Glutamatergic neuron (in vitro differentiated cells): ENCODE measurements at regions not wholly inside any gene's neighbourhood (a gene's known extent, or its start where the extent isn't known, plus 50 kb on each side); places are given as distances from the start of the nearest gene placed in this dataset.

Experiments
- DNase-seq: peaks from one replicate; pipeline ENCODE4 v3.0.0; 2022
- H3K27ac Mint-ChIP-seq: one replicate; pipeline ENCODE4 v1.8.0; 2020; ENCODE audit warnings: mild to moderate bottlenecking, mixed read lengths, inconsistent platforms; ENCODE audit not compliant: unreplicated experiment
- H3K27me3 Mint-ChIP-seq: one replicate; pipeline ENCODE4 v1.8.0; 2020; ENCODE audit warnings: mild to moderate bottlenecking, moderate library complexity, mixed read lengths, inconsistent platforms; ENCODE audit not compliant: unreplicated experiment
- H3K36me3 Mint-ChIP-seq: one replicate; pipeline ENCODE4 v1.8.0; 2020; ENCODE audit warnings: mild to moderate bottlenecking, mixed read lengths, inconsistent platforms; ENCODE audit not compliant: unreplicated experiment
- H3K4me1 Mint-ChIP-seq: one replicate; pipeline ENCODE4 v1.8.0; 2020; ENCODE audit warnings: mild to moderate bottlenecking, low read depth, mixed read lengths, inconsistent platforms; ENCODE audit not compliant: unreplicated experiment
- H3K4me3 Mint-ChIP-seq: one replicate; pipeline ENCODE4 v1.8.0; 2020; ENCODE audit warnings: mild to moderate bottlenecking, mixed read lengths, inconsistent platforms; ENCODE audit not compliant: unreplicated experiment
- H3K9me3 Mint-ChIP-seq: one replicate; pipeline ENCODE4 v1.8.0; 2020; ENCODE audit warnings: mild to moderate bottlenecking, moderate library complexity, mixed read lengths, inconsistent platforms; ENCODE audit not compliant: unreplicated experiment
- CTCF ChIP-seq: fragments of 200-600 bp; sonication (generic); IDR thresholded peaks from one replicate; pipeline ENCODE4 v1.5.0; 2021; ENCODE audit not compliant: partially characterized antibody, unreplicated experiment

- no peaks in the 10 kb centered on the region for H3K4me1 Mint-ChIP-seq
- H3K27ac Mint-ChIP-seq = no peak overlapping the region
- H3K27me3 Mint-ChIP-seq = peaks cover 7% of the 10 kb centered on the region
- H3K9me3 Mint-ChIP-seq = peaks cover 3% of the 10 kb centered on the region
- DNase-seq = no peak
- no peak for TF ChIP-seq CTCF
- H3K4me3 Mint-ChIP-seq = no peak overlapping the region
- peaks cover 6% of the 10 kb centered on the region for H3K36me3 Mint-ChIP-seq
Observed at GRCh38 chr10:43961523-43962345, 313.1 kb upstream of the ZNF32 start.

DNA sequence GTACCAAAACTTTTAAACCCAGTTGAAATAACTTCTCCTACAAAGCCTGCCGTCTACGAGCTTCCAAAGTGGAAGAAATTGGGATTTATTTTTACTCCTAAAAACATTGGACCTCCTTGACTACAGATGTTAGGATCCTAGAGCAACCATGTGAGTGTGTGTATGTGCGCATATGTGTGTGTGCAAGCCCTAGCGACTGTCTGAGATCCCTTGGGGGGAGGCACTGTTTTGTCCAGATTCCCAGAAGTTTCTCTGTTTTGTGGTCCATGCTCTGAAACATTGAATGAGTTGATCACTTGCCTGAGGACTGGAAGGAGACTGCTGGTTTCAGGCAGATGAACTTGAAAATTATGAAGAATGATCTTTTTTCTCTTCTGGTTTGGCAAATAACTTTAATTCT lies 312.3 kb upstream of the ZNF32 start:
- DNase-seq = no peak
- Mint-ChIP-seq H3K9me3 (peaks cover 3% of the 10 kb centered on the region), H3K4me3 (no peak overlapping the region), H3K27ac (no peak overlapping the region), H3K27me3 (peaks cover 7% of the 10 kb centered on the region), H3K36me3 (peaks cover 9% of the 10 kb centered on the region), H3K4me1 (no peaks in the 10 kb centered on the region)
- no peak for TF ChIP-seq CTCF

- TF ChIP-seq CTCF = no peak
Observed at GRCh38 chr10:43960477-43960876, 311.8 kb upstream of the ZNF32 start.

DNA sequence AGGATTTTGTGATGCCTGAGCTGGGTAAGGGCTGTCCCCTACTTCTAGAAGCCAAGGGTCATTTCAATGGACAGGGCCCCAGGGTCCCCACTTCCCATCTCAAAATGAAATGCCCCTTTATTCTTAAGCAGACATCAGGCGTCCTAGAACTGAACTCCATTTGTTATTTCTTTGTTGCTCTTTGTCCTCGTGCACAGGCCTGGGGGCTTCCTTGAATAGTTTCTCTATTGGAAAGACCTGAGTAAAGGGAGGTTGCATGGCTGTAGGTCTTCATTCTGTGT lies 311.4 kb upstream of the ZNF32 start:
- Mint-ChIP-seq H3K36me3 (peaks cover 9% of the 10 kb centered on the region), H3K4me1 (peaks cover 4% of the 10 kb centered on the region), H3K27ac (no peak overlapping the region), H3K4me3 (no peak overlapping the region), H3K27me3 (peaks cover 7% of the 10 kb centered on the region), H3K9me3 (peaks cover 3% of the 10 kb centered on the region)
- no peak for TF ChIP-seq CTCF
- no peak for DNase-seq

More at GRCh38 chr10:43960477-43960876, 311.8 kb upstream of the ZNF32 start:
- H3K27ac Mint-ChIP-seq = no peak overlapping the region
- peaks cover 3% of the 10 kb centered on the region for H3K9me3 Mint-ChIP-seq
- peaks cover 7% of the 10 kb centered on the region for H3K27me3 Mint-ChIP-seq
- peaks cover 9% of the 10 kb centered on the region for H3K36me3 Mint-ChIP-seq
- no peak overlapping the region for H3K4me3 Mint-ChIP-seq
- no peak for DNase-seq
- no peaks in the 10 kb centered on the region for H3K4me1 Mint-ChIP-seq

DNA sequence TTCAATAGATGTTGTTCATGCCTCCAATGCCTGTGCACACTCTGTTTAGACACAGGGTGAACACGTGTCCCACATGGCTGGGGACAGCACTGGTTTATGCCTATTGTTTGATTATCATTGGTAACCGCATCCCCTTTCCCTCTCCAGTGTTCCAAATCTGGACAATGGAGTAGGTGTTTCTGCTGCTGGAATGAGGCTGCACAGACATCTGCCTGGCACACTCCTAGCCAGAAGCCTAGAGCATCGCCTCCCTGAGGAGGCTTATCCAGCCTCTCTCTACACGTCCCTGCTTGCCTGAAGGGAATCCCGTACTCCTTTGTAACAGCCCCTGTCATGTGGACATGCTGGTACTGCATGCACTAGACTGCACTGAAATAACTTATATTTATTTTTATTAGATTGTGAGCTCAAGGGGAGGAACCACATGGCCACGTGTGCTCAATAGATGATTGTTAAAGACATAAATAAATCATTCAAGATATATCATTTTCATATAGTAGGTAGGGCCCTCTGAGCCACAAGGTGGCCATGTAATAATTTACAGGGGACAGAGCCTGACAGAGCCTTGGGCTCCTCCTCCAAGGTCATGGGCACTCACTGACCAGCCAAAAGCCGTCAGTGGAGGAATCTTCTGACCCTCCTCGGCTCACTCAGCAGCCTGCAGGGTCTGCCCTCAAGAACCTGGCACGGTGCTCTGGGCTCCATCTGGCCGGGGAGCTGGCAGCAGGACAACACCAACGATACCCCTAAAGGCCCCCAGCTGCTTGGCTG lies 310.9 kb upstream of the ZNF32 start:
- no peak for DNase-seq
- peaks cover 7% of the 10 kb centered on the region for H3K27me3 Mint-ChIP-seq
- no peak overlapping the region for H3K27ac Mint-ChIP-seq
- TF ChIP-seq CTCF = no peak
- H3K4me1 Mint-ChIP-seq = peaks cover 5% of the 10 kb centered on the region
- H3K9me3 Mint-ChIP-seq = peaks cover 3% of the 10 kb centered on the region
- H3K4me3 Mint-ChIP-seq = no peak overlapping the region
- H3K36me3 Mint-ChIP-seq = peaks cover 9% of the 10 kb centered on the region
